Islet of Langerhans (tissue), 1 donor: ENCODE measurements at regions not wholly inside any gene's neighbourhood (a gene's known extent, or its start where the extent isn't known, plus 50 kb on each side); places are given as distances from the start of the nearest gene placed in this dataset.

ENCODE experiments used
- FAIRE-seq: peaks from one replicate; lab custom pipeline; 2011; peaks lifted over from hg19 to GRCh38; lab: Jason Lieb, UNC

DNA sequence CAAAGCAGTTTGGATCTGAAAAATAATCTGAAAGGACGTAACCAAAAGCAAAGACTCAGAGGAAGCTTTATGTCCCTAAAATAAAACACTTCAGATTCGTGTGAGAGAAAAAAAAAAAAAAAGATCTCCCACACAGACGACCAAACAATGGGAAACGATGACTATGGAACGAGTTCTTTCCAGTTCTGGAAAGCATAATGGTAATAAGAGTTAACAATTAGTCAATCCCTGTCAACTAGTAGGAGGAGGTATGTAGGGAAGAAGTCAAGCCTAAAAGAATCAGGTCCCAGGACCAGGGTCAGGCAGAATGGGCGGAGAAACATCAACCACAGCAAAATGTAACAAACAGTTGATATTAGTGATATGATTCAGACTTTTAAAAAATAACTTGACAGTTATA lies 170.3 kb upstream of the SETBP1 start:
- no peak for FAIRE-seq

DNA sequence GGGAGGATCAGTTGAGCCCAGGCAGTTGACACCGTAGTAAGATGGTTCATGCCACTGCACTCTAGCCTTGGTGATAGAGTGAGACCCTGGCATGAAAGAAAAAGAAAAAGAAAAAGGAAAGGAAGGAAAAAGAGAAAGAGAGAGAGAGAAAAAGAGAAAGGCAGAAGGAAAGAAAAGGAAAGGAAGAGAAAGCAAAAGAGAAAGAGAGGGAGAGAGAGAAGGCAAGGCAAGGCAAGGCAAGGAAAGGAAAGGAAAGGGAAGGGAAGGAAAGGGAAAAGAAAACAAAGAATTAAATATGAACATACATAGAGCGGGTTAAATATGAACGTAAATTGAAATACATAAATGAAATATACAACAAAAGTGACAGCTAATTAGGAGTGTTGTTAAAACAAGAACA lies 167.5 kb upstream of the SETBP1 start:
- FAIRE-seq, result no peak

DNA sequence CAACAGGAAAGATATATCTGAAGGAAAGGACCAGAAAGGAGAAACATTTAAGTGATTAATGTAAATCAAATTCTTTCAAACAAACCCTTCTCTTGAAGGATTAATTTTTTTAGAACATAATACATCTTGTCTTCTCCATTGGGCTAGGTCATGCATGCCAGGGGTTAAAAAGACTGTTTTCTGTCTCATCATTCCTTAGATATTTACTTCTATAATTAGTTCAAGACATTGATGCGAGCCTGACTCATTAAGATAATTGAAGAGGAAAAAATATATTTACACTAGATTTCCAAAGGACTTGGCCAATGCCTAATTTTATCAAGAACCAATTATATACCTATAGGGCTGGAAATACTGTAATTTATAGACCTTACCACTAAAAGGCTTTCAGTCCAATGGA lies 166.6 kb upstream of the SETBP1 start:
- no peak for FAIRE-seq

DNA sequence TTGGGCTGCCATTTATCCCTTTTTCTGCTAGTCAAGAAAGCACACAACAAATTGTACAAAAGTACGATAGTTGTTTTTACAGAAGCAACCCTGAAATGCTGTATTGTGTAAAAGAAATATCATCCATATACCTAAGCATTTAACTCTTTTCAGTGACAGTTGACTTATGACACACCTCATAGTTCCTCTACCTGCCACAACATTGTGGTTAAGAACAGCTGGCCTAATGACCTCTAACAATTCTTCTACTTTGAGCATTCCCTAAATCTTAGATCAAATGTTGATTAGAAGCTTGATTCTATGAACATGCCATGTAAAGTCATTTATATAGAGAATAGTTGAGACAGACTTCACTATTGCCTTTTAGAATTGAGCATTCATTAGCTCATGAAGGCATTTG lies 165.9 kb upstream of the SETBP1 start:
- no peak for FAIRE-seq

DNA sequence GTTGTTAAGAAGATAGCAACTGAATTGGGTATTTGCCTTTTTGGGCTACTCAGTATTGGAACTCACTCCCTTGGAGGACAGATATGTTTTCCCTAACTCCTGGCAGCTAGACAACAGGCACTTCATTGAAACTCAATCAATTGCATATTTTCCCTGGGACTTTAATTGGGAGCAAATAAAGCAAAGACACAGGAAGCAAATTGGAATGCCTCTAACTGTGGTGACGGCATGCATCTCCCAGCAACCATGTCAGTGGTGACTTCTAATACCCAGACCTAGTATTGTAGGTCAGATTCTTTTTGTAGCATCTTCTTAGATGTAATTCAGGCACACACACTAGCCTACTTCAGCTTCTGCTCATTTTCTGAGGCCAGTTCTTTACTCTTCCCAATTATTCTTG lies 164.2 kb upstream of the SETBP1 start:
- no peak for FAIRE-seq

DNA sequence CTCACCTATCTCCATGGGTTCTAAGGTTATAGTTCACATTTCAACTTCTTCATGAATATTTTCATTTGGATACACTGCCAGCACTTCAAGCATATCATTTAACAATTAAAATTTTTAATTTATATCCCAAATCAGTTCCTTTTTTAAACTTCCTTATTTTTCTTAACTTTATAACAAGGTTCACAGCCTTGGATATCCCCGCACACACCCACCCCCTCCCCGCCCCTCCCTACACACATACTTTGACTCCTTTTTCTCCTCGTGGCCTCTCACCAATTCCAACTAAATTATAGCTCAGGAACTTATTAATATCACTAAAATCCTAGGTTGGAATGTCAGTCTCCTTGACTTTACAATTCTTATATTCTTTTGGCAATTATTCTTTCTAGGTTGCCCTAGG lies 163.6 kb upstream of the SETBP1 start:
- FAIRE-seq, result no peak

DNA sequence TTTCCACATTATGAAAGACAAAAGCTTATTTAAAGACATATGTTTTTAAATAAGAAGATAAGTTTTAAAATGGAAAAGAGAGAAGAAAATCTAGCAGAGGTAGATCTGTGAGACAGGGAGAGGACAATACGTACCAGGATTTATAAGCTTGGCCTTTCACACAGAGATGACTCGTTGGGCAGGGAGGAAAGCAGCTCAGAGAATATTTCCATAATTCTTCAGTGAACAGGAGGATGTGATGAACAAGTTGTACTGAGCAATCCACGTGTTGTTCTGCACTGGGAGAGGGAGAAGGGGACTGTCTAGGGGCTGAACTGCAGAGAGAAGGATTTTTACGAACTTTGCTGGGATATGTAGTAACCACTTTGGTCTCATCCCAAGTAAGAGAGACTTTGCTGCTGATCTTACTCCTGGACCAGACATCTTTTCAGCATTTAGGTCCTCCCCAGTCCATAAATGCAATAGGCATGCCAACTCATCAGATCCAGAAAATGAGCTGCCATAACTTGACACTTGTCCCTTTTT lies 162.5 kb upstream of the SETBP1 start:
- FAIRE-seq, result no peak

DNA sequence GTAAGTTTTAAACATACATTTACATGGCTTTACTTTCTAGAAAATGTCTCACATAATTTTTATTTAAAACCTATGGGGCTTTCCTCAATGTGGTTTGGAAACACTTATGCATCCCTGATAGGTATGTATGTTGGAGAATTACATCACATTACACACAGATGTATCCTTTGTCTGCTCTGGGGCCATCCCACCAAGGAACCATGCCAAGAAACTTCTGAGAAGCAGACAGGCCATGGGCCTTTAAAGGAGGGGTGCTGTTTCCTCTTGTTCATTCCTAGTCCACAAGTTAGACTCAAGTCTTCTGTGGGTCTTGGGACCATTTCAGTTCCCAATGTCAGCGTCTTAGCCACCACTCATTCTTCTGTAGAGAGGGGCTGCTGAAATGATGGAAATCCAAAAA lies 162.0 kb upstream of the SETBP1 start:
- FAIRE-seq, result no peak

DNA sequence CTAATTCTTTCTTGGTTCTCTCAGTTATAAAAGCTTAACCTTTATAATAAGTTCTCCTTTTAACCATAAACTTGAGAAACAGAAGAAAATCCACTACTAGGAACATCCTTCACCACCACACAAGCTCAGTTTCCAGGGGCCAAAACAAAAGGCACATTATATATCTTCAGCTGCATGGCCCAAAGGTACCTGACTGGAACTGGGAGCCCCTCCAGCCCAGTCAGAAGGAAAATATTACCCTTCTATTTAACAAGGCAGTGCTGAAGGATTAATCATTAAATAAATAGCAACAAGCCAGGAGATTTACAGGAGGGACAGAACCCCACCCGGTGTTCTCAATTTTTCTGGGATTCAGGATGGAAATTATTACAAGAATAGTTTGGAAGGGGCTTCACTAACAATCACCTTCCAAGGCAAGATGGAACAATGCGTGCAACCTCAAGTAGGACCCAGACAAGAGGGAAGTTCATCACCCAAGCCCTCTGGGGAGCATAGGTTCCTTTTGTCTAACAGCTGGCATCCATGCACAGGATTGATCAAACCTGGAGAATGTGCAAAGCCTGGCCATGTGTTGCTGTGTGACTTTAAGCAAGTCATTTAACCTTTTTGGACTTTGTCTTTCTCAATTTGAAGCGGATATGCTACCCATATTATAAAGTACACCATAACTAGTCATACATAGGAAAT lies 159.6 kb upstream of the SETBP1 start:
- no peak for FAIRE-seq

DNA sequence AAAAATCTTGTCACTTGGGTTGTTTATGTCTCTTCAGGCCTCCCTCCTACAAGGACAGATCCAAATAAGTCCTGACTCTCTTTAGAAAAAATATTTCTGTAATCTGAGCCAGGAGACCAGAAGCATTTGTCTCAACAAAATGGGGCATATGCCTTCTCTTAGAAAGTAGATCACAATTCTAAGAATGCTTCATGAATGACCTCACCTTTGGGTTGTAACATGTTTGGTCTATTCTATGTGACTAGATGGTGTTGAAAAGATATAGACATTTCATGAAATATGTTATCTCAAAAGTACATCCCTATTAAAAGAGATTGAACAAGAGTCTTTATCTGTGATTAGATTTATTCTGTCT lies 159.0 kb upstream of the SETBP1 start:
- no peak for FAIRE-seq

DNA sequence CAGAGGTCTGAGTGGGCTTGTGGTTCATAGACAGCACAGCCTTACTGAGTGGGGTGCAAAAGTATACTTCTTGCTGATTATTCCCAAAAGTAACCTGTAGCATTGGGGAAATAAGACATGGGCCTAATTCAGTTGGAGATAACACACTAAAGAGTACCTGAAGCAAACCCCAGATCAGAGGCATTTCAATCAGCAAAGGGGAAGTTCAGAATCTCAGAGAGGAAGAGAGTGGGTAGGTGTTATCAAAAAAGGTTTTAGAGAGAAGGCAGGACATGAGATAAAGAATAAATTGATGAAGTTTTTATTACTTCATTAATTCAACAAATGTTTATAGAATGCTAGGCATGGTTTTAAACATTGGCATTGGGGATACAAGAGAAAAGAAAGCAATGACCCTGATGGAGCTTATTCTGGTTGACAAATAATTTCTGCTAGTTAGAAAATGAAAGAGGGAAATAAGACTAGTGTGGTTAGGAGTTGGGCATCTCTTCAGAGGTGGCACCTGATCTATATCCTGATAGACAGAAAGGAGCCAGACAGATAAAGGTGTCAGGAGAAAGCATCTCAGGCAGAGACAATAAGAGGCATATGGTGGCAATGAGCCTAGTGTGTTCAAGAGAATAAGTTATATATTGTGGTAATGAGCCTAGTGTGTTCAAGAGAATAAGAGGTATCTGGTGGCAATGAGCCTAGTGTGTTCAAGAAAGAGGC lies 153.8 kb upstream of the SETBP1 start:
- FAIRE-seq, result no peak

DNA sequence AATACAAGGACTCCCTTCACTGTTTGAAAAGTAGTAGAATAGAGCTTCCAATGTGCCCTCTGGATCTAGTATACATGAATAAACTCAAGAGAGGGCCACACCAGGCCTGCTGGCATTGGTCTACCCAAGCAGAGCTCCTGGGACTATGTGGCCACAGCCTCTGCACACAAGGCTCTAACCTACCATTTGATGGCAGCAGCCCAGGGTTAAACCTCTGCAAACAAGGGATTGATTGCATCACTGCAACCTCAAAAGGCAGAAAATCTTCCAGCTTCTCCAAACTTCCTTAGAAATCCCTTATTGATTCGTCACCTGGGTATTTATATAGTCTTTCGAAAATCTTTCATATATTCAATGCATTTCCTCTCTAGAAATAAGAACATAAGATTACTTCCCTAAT lies 147.6 kb upstream of the SETBP1 start:
- FAIRE-seq, result no peak

DNA sequence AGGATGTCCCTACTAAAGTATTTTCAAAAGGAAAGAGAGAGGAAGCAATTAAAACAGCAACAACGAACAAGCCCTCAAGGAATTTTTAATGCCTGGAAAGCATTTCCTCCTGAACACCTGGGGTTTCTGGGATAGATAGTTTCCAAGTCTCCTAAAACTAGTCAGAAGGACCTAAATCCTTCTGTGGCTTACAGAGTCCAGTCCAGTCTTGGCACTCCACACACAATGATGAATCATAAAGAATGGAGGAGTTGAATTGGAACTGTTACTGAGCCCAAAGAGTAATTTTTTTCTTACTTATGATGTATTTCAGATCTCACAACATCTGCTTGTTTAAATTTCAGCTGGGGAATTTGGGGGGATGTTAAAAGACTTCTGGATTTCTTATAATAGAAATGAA lies 144.6 kb upstream of the SETBP1 start:
- no peak for FAIRE-seq

DNA sequence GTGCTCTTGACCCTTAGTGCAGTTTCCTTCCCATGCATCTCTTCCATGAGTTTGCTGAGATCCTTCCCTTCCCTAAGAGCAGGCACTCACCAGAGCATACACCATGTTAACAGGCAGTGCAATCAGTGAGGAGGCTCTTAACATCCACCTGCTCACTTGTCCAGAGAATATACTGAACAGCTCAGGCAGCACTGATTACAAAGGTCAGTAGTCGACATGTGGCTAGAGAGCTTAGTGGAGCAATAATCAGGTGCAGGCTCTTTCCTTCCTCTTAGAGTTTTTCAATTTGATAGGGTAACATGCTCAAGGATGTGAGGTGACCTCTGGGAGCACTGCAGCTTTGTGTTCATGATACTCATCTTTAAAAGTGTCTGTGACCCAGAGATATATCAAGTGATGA lies 144.1 kb upstream of the SETBP1 start:
- no peak for FAIRE-seq

DNA sequence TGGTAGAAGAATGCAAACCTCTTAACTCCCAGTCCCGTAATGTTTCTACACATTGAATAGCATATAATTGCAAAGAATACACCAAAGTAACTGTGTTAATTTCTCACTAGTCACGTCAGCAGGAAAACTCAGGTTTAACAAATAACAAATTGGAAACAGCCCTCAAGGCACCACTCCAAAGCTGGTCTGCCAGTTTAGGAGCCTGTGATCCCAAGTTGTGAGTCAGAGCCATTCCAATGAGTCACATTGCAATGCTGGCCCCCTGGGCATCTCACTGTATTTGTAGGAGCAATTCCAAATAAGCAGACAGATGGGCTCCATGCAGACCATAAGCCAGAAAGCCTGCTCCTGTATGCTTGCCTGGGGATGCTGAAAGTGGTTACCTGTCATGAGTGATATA lies 143.2 kb upstream of the SETBP1 start:
- no peak for FAIRE-seq

DNA sequence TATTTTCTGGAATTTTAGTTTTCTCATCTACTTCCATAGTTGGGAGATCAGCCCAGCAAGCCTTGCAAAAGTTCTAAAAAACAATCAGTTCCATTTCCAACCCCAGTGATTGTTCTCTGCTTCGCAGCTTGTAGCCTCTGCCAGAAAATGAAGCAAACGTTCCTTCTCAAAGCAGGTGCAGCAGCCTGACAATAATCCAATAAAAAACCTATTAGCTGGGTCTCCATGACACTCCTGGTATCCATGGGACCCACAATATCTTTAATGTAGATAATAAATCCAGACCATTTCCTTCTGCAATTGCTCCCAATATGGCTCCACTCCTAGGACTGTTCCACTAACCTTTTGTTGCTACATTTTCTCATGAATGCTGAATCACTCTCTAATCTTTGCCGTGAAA lies 140.8 kb upstream of the SETBP1 start:
- FAIRE-seq, result no peak

DNA sequence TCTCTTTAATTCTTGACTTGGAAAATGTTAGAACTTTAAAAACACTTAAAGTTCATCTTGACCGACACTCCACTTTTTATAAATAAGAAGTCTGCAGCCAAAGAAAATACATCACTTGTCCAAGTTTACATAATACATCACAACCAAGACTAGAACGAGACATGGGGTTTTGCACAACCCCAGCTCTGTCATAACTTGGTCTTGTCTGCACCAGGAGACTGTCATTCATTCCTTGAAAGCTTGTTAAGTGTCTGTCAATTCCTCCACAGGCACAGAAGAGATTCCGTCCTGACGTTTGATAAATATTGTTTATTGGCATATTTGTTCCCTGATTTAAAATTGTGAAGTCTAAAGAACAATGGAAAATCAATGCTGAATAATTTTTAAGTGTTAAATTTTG lies 139.5 kb upstream of the SETBP1 start:
- no peak for FAIRE-seq

DNA sequence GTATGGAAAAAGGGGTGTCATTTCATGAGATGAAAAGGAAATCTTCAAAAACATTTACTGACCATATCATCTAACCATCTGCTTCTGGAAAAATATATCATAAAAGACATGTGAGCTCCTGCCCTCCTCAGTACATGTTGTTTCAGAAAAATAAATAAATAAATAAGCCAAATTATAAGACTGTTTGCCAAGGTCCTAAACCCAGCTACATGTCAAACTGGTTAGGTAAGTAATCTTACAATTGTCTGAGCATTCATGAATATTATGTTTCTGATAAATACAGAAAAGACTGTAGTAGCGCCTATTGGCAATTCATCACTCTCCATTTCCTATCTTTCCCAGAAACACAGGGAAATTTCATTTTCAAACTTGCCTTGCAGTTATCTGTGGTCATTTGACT lies 138.9 kb upstream of the SETBP1 start:
- no peak for FAIRE-seq

DNA sequence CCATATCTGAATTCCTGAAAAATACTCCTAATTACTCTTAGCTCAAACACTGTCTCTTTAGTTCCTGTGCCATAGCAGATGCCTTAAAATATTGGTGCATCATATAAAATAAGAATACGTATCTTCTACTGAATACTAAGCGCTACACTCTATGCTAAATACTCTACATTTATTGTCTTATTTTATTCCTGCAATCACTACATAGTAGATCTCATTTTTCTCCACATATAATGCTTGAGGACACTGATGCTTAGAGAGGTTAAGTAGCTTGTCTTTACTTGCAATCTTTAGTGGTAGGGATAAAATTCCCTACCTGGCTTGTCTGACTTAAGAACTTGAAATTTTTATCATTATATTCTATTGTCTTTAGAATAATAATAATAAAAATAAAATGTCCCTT lies 137.3 kb upstream of the SETBP1 start:
- FAIRE-seq, result no peak

DNA sequence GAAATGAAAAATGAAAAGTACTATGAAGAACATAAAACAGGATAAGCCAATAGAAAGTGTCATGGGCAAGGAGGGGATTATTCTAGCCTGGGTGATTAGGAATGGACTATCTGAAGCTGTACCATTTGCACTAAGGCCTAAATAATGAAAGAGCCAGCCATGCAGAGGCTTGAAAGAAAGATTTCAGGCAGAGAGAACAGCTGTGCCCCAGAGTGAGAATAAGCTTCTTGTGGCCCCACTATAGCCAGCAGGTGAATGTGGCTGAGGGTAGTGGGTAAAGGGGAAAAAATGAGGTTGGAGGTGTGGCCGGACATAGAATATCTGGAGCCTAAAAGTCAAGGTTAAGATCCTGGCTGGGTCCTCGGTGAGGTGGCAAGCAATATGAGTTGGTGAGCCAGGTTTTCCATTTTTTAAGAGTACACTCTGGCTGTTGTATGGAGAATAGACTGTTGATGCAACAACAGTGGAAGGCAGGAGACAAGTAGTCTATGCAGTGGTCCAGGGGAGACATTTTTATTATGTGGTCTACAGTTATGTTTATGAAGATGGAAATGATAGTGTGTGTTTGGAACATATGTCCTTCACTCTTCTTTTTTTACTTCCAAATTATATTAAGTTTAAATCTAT lies 135.2 kb upstream of the SETBP1 start:
- FAIRE-seq, result no peak

DNA sequence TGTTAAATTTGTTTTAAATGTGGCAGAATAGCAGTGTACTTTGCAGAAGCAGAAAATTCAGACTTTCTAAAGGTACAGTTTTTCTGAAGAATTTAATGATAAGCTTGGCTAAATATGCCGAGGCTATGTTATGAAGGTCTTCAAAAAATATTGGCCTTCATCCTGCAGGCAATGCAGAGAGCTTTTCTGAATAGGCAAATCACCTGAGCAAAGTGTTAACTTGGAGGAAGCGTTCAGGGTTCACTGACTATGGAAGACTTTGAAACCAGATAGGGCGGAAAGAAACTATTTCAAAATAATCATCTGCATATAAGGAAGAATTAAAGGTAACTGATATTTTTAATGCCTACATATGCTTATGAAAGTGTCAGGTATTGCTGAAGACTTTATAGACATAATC lies 133.7 kb upstream of the SETBP1 start:
- no peak for FAIRE-seq

DNA sequence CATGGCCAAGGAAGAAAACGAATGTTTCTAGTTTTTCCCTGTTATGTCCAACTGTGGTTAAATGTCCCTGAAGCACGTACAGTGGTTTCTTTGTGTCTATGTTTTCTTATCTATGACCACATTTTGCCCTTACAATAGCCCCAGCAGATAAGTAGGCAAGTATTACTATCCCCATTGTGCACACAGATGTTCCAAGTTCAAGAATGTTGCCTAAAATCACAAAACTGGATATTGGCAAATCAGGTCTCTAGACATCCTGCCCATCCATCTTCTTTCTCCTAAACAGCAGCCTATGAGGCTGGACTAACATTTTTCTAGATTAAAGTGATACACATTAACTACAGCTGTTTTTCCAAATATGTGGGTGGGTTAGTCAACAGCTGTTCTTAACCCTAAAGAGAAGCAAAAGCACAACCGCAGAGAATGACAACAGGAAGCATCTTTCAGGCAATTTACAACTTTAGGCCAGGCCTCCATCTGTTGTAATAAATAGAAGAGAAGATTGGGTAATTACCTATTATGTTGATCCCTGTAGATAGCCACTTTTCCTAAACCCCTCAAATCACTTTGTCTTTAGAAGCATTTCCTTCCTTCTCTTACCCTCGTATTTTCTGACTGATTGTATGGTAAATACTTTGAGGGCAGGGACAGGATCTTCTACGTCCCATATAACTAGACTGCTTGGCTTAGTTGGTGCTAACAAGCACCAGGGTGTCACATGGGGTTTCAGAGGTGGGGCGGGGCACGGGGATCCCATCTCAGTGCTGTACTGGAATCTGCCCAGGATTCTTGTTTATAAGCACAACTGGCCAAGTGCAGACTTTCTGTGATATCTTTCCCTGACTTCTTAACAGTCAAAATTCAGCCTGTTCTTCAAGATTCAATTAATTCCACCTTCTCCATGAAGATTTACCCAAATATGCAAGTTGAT lies 132.1 kb upstream of the SETBP1 start:
- FAIRE-seq, result no peak

DNA sequence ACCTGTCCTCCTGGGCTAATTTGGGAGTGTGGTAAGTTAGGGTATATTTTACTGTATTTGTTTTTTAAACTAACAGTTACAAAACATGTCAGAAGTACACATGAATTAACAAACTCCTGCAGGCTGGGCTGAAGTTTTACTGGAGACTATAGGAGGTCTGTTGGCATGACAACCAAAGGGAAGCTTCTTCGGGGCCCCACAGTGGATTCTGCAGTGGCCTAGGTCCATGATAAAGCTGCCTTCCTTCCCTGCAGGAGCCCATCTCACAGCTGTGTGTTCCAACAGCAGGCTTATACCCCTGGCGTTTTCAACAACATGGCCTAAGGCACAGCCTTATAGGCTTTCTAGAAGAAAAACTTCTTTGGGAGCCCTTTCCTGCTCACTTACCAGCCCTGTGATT lies 128.0 kb upstream of the SETBP1 start:
- no peak for FAIRE-seq
